Erythroblast (primary cell): ENCODE measurements at regions not wholly inside any gene's neighbourhood (a gene's known extent, or its start where the extent isn't known, plus 50 kb on each side); places are given as distances from the start of the nearest gene placed in this dataset.

Experiments used
- GATA1 ChIP-seq: IDR thresholded peaks from 2 replicates; pipeline ENCODE4 v1.6.1; 2011; ENCODE audit warnings: low read depth, mild to moderate bottlenecking, control low read depth, low read length, moderate library complexity
- POLR2A ChIP-seq: IDR thresholded peaks from 2 replicates; pipeline ENCODE4 v1.6.1; 2011; ENCODE audit warnings: mild to moderate bottlenecking, low read length

- TF ChIP-seq POLR2A (no peak), GATA1 (no peak)
These were observed 1075.4 kb upstream of the ZEB2 start for GRCh38 chr2:145595296-145595695.
